PFSK-1 (cell line): ENCODE measurements at regions not wholly inside any gene's neighbourhood (a gene's known extent, or its start where the extent isn't known, plus 50 kb on each side); places are given as distances from the start of the nearest gene placed in this dataset.

Source experiments
- FOXP2 ChIP-seq: optimal IDR thresholded peaks from 2 replicates; pipeline ENCODE3; 2011; ENCODE audit warnings: borderline replicate concordance, control low read depth, inconsistent platforms; ENCODE audit not compliant: insufficient read depth; ENCODE audit errors: extremely low read length, extremely low read depth
- POLR2AphosphoS5 ChIP-seq: IDR thresholded peaks from 2 replicates; pipeline ENCODE4 v1.6.1; 2012; ENCODE audit warnings: low read depth, mild to moderate bottlenecking, control low read depth, low read length, moderate library complexity
- REST ChIP-seq, 2 experiments: IDR thresholded peaks; 2 replicates each; pipeline versions ENCODE4 v1.6.1 to v1.8.0; 2011 to 2012; ENCODE audit warnings: low read depth in 2 of 2, low read length in 2 of 2, control low read depth in 1 of 2, inconsistent platforms in 1 of 2, mild to moderate bottlenecking in 1 of 2, moderate library complexity in 1 of 2; ENCODE audit not compliant: insufficient read depth in 1 of 2
- SIN3A ChIP-seq: IDR thresholded peaks from 2 replicates; pipeline ENCODE4 v1.6.1; 2012; ENCODE audit warnings: mild to moderate bottlenecking, low read length, moderate library complexity, borderline replicate concordance; ENCODE audit not compliant: insufficient read depth
- TAF1 ChIP-seq: IDR thresholded peaks from 2 replicates; pipeline ENCODE4 v1.6.1; 2012; ENCODE audit warnings: low read length, control low read depth, borderline replicate concordance; ENCODE audit not compliant: insufficient read depth

GRCh38 chr1:219726480-219727272, 113.8 kb upstream of the ZC3H11B start:
- TF ChIP-seq FOXP2 (no peak), TAF1 (no peak), SIN3A (no peak), POLR2AphosphoS5 (no peak), REST (IDR thresholded peaks at IDR 0.05; ENCODE audit: insufficient read depth in 1 of 2, low read depth in 2 of 2, low read length in 2 of 2) (no peak)

GRCh38 chr1:219724440-219724839, 111.5 kb upstream of the ZC3H11B start:
- TF ChIP-seq TAF1 (no peak), FOXP2 (no peak), REST (IDR thresholded peaks at IDR 0.05; ENCODE audit: insufficient read depth in 1 of 2, low read depth in 2 of 2, low read length in 2 of 2) (no peak), SIN3A (no peak), POLR2AphosphoS5 (no peak)

GRCh38 chr1:219717536-219717935, 104.6 kb upstream of the ZC3H11B start:
- TF ChIP-seq REST (IDR thresholded peaks at IDR 0.05; ENCODE audit: insufficient read depth in 1 of 2, low read depth in 2 of 2, low read length in 2 of 2) = no peak
- no peak for TF ChIP-seq TAF1
- TF ChIP-seq POLR2AphosphoS5 = no peak
- TF ChIP-seq FOXP2 = no peak

- no peak for TF ChIP-seq TAF1
- TF ChIP-seq SIN3A = no peak
- no peak for TF ChIP-seq REST (IDR thresholded peaks at IDR 0.05; ENCODE audit: insufficient read depth in 1 of 2, low read depth in 2 of 2, low read length in 2 of 2)
- no peak for TF ChIP-seq POLR2AphosphoS5
These were observed 103.8 kb upstream of the ZC3H11B start for GRCh38 chr1:219716611-219717114.
